NCI-H128 (cell line): ENCODE measurements at regions not wholly inside any gene's neighbourhood (a gene's known extent, or its start where the extent isn't known, plus 50 kb on each side); places are given as distances from the start of the nearest gene placed in this dataset.
"Not testable (repeated sequence)": the region's sequence is repeated elsewhere in the genome, so short reads cannot be mapped to it uniquely, and the experiment has no call there.

Source experiments
- DNase-seq: peaks from one replicate; lab custom pipeline; 2025; ENCODE audit not compliant: unreplicated experiment; lab: John Stamatoyannopoulos, UW

DNA sequence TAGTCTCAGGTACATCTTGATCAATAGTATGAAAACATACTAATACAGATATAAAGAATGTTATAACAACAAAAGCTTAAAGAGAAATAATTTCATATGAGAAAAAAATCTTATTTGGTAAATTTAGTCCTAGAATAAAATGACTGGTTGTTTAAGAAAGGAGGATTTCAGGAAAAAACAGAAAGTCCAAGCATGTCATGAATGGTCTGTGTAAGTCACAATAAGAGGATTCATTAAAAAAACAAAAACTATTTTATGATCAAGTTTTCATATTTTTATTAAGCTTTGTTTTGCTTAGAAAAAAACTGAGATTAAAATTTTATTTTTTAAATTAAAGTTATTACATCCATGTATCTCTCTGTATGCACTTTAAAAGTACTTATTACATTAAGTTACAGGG, 353.9 kb upstream of the SPHKAP start:
- no peak for DNase-seq

- DNase-seq, result no peak
Observed at GRCh38 chr2:228533156-228533555, 351.7 kb upstream of the SPHKAP start.

- DNase-seq, result no peak
Observed at GRCh38 chr2:228532233-228532632, 350.7 kb upstream of the SPHKAP start.

- no peak for DNase-seq
Observed at GRCh38 chr2:228527197-228527881, 345.9 kb upstream of the SPHKAP start.

DNA sequence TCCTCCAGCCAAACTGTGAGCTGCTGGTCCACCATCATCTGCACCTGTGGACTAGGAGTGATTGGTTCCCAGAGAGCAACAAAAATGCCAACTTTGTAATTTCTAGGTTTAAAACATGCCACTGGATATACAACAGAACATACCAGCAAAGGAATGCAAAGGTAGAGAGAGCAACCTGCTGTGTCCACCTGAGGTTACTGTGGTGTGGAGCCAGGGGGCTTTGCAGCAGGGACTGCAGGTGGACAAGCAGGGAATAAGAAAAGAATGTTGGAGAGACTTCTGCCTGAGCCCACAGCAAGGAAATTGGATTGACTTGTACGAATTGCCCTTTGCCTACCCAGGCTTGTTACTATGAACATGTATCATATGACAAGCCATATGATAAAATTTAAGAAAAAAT, 345.2 kb upstream of the SPHKAP start:
- no peak for DNase-seq

GRCh38 chr2:228522977-228523376, 341.5 kb upstream of the SPHKAP start:
- DNase-seq, result no peak

DNA sequence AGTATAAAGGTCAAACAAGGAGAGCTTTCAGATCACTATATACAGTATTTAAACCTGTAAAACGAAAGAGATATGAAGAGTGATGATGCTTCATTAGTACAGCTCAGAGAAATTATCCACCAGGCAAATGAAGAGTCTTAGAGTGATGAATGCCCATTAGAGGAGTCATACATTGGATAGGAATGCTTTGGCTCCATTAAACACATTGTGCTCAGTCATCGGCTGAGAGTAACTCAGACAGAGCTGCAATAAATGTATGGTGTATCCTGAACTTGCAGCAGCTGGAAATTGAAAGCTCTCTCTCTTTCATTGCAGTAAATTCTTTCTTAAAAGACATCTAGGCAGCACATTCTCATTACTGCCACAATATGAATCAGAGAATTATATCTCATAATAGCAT, 340.8 kb upstream of the SPHKAP start:
- no peak for DNase-seq

DNA sequence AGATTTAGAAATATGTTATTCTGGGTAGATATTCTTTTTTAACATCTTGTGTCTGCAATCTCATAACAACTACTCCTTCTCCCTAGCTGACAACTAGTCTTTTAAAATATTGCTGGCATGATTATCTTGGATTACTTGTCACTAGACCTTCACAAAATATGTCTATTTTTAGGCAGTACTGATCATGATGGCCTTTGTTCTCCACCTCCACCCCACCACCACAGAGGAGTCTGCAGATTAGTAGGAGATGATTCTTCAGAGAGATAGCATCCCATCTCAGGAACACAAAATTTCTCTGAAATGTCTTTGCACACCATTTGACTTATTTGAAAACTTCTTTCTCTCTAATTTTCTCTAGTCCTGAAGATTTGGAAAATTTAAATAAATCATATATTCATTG, 338.1 kb upstream of the SPHKAP start:
- no peak for DNase-seq

DNA sequence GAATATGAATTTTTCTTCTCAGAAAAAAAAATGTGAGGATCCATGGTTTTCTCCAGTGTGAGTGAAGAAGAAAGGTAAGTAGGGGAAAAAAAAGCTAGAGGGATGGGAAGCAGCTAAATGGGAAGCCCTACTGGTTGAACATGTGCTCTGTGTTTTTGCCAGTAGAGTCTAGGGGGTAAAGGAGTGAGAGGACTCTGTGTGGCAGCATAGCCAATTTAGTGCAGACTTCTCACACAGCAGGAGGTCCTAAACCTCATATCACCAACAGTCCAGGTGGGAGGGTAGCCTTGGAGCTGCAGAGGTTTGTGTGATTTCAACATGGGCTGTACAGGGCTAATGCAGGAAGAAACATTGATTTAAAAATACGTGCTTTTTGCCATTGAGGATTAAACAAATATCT, 334.5 kb upstream of the SPHKAP start:
- no peak for DNase-seq

GRCh38 chr2:228513480-228513879, 332.0 kb upstream of the SPHKAP start:
- not testable (repeated sequence) for DNase-seq

DNA sequence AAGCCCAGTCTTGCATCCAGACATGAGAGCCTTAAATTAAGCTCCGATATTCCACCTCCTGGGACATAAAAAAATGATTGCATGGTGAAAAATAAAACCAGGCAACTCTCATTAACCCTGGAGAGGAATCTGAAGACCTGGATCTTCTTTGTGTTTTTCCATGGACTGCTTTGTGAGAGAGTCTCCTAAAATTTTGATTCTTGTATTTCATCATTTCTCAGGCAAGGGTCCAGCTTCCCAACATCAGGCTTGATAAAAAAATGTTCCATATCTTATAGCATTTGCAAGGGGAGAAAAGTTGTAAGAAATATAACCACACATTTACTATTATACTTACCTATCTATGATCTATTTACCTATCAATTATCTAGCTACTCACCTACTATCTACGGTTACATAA, 327.5 kb upstream of the SPHKAP start:
- no peak for DNase-seq

GRCh38 chr2:228507870-228508269, 326.4 kb upstream of the SPHKAP start:
- no peak for DNase-seq

- no peak for DNase-seq
Observed at GRCh38 chr2:228507231-228507824, 325.8 kb upstream of the SPHKAP start.

DNA sequence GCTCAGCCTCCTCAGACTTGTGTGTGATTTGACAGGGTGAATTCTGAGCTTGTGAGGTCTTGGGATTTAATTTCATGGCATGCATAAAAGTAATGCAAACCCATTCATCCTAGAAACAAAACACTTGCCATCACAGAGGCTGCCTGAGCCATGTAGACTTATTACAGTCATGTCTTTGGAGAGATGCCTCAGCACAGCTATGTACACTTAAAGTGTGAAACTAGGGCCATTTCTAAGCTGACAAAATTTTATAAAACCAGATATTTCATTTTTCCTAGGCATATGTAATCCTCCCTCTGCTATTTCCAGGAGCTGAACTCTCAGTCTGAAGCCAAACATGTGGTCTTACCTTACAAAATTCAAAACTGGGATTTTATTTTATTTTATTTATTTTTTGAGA, 322.2 kb upstream of the SPHKAP start:
- no peak for DNase-seq

DNA sequence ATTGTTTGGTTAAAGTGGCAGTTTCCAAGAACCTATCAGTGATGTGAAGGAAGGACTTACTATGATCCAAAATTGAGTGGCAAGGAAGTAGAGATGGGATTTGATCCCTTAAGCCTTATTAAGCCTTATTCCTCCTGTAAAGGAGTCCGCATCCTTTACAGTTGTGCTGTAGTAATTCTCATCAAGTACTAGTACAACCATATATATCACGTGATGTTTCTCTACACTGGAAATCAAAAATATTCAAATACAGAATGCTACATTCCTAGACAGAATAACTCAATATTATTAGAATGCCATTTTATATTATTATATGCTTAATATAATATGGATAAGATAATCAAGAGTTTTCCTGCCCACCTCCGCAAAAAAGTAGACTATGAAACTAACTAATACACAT, 312.4 kb upstream of the SPHKAP start:
- DNase-seq, result no peak

- no peak for DNase-seq
Observed at GRCh38 chr2:228479014-228479413, 297.5 kb upstream of the SPHKAP start.

- DNase-seq, result no peak
Observed at GRCh38 chr2:228474466-228474865, 293.0 kb upstream of the SPHKAP start.

DNA sequence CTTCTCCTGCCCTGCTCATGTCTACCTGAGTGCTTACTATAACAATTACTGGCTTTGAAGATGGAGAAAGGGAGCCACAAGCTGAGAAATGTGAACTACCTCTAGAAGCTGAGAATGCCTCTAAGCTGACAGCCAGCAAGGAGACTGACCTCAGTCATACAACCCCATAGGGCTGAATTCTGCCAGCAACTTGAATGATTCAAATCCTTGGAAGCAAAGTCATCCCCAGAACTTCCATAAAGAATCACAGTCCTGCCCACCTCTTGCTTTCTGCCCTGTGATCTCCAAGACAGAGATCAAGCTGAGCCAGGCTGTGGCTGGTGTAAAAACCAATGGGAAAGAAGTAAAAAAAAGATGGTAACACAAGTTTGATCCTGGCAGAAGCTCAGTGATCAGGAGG, 288.2 kb upstream of the SPHKAP start:
- DNase-seq, result no peak

DNA sequence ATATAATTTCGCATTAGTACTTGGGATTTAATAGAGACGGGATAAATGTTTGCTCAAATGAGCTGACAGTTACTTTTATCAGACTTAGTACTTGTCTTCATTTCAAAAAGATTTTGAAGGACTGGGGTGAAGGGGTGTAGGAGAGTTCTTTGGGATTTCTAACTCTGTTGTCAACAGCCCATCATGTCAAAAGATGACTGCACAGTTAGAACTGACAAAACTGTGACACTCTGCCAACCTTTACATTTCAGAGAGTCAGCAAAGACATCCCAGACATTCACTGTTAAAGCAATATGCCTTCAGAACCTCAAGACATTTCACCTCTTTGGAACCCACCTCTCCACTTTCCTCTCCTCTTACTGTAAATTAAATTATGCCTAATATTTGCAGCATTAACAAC, 285.4 kb upstream of the SPHKAP start:
- DNase-seq, result no peak

GRCh38 chr2:228465408-228465807, 283.9 kb upstream of the SPHKAP start:
- DNase-seq, result no peak

GRCh38 chr2:228458364-228458763, 276.9 kb upstream of the SPHKAP start:
- no peak for DNase-seq

DNA sequence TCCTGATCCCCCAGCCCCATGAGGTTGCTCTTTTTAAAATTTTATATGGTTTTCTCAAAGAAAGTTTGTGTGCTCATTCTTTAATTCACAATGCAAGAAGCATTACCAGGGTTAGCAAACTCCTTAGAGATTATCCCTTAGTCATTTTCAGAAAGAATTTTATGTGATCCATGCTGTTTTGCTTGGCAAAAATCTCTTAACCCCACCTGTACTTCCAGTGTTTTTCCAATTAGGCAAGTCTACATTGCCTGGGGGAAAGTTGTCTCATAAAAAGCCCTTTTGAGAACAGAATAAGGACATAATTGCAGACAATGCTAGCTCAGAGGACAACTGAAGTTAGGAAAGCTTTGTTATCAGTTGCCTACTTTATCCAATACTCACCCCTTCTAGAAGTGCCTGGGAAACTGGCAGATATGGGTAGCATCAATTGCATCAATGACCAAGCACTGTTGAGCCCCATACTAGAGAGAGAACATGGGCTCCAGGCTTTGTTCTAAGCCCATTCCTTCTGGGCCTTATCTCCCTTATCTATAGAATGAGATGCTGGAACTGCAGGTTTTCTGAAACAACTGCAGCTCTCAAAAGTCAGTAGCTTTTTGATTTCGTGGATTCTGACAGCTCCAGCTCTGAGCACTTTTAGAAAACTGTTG, 265.9 kb upstream of the SPHKAP start:
- no peak for DNase-seq

DNA sequence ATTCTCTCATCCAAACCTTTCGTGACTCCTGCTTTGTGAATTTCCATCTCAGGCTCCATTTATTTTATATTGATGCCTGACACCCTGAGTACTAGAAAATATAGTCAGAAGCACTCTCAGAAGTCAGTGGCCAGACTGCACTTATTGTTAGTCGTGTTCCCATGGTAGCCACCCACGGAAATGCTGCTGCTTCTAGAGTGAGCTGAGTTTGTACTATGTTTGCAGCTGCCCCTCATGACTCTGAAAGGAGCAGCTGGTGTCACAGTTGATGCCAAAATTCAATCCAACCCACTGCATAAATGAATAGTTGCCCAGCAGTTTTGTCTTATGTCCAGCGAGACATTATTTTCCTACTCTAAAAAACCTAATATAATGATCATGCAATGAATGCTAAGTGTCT, 265.2 kb upstream of the SPHKAP start:
- DNase-seq, result peak; percentile 51
